ENCODE measurements at regions not wholly inside any gene's neighbourhood (a gene's known extent, or its start where the extent isn't known, plus 50 kb on each side); places are given as distances from the start of the nearest gene placed in this dataset.

GRCh38 chr10:118965096-118965495, 64.4 kb upstream of the NANOS1 start:
- Histone ChIP-seq H3K4me3 (ENCODE audit: low read length) (no peak overlapping the region), H3K27me3 (ENCODE audit: control insufficient read depth, insufficient read depth, low read length) (peaks cover 27% of the 10 kb centered on the region), H3K36me3 (ENCODE audit: insufficient read depth, low read length) (no peaks in the 10 kb centered on the region), H3K4me1 (ENCODE audit: control insufficient read depth, insufficient read depth, low read length) (peaks cover 14% of the 10 kb centered on the region), H3K9ac (ENCODE audit: low read depth, low read length) (no peak overlapping the region), H3K9me3 (replicated peaks; ENCODE audit: low read length) (no peaks in the 10 kb centered on the region), H3K4me2 (ENCODE audit: low read length) (no peak overlapping the region)

- Histone ChIP-seq H3K9ac (ENCODE audit: low read depth, low read length) (no peak overlapping the region), H3K27me3 (ENCODE audit: control insufficient read depth, insufficient read depth, low read length) (peaks cover 29% of the 10 kb centered on the region), H3K36me3 (ENCODE audit: insufficient read depth, low read length) (no peaks in the 10 kb centered on the region), H3K9me3 (replicated peaks; ENCODE audit: low read length) (no peaks in the 10 kb centered on the region), H3K4me2 (ENCODE audit: low read length) (no peak overlapping the region), H3K4me1 (ENCODE audit: control insufficient read depth, insufficient read depth, low read length) (peaks cover 14% of the 10 kb centered on the region), H3K4me3 (ENCODE audit: low read length) (no peak overlapping the region)
Observed at GRCh38 chr10:118965645-118966044, 63.9 kb upstream of the NANOS1 start.

- H3K9me3 ChIP-seq (replicated peaks; ENCODE audit: low read length), result no peaks in the 10 kb centered on the region
- H3K27me3 ChIP-seq (ENCODE audit: control insufficient read depth, insufficient read depth, low read length), result peaks cover 35% of the 10 kb centered on the region
- H3K4me2 ChIP-seq (ENCODE audit: low read length), result peak overlapping the region; percentile 17
- H3K4me3 ChIP-seq (ENCODE audit: low read length), result no peak overlapping the region
- H3K4me1 ChIP-seq (ENCODE audit: control insufficient read depth, insufficient read depth, low read length), result peaks cover 14% of the 10 kb centered on the region
- no peak overlapping the region for H3K9ac ChIP-seq (ENCODE audit: low read depth, low read length)
- no peaks in the 10 kb centered on the region for H3K36me3 ChIP-seq (ENCODE audit: insufficient read depth, low read length)
Observed at GRCh38 chr10:118966076-118966849, 63.3 kb upstream of the NANOS1 start.

GRCh38 chr10:118966850-118967125, 62.7 kb upstream of the NANOS1 start:
- no peak overlapping the region for H3K4me2 ChIP-seq (ENCODE audit: low read length)
- peaks cover 40% of the 10 kb centered on the region for H3K27me3 ChIP-seq (ENCODE audit: control insufficient read depth, insufficient read depth, low read length)
- H3K4me3 ChIP-seq (ENCODE audit: low read length), result no peak overlapping the region
- no peaks in the 10 kb centered on the region for H3K9me3 ChIP-seq (replicated peaks; ENCODE audit: low read length)
- no peak overlapping the region for H3K9ac ChIP-seq (ENCODE audit: low read depth, low read length)
- no peaks in the 10 kb centered on the region for H3K36me3 ChIP-seq (ENCODE audit: insufficient read depth, low read length)
- H3K4me1 ChIP-seq (ENCODE audit: control insufficient read depth, insufficient read depth, low read length), result peaks cover 14% of the 10 kb centered on the region

- Histone ChIP-seq H3K36me3 (ENCODE audit: insufficient read depth, low read length) (no peaks in the 10 kb centered on the region), H3K9me3 (replicated peaks; ENCODE audit: low read length) (no peaks in the 10 kb centered on the region), H3K4me1 (ENCODE audit: control insufficient read depth, insufficient read depth, low read length) (peaks cover 14% of the 10 kb centered on the region), H3K9ac (ENCODE audit: low read depth, low read length) (no peak overlapping the region), H3K27me3 (ENCODE audit: control insufficient read depth, insufficient read depth, low read length) (peaks cover 44% of the 10 kb centered on the region), H3K4me3 (ENCODE audit: low read length) (no peak overlapping the region), H3K4me2 (ENCODE audit: low read length) (no peak overlapping the region)
Observed at GRCh38 chr10:118967160-118967559, 62.4 kb upstream of the NANOS1 start.

GRCh38 chr10:118968060-118968459, 61.5 kb upstream of the NANOS1 start:
- H3K9me3 ChIP-seq (replicated peaks; ENCODE audit: low read length), result no peaks in the 10 kb centered on the region
- H3K27me3 ChIP-seq (ENCODE audit: control insufficient read depth, insufficient read depth, low read length), result peaks cover 48% of the 10 kb centered on the region
- H3K4me1 ChIP-seq (ENCODE audit: control insufficient read depth, insufficient read depth, low read length), result peaks cover 14% of the 10 kb centered on the region
- H3K4me3 ChIP-seq (ENCODE audit: low read length), result no peak overlapping the region
- H3K9ac ChIP-seq (ENCODE audit: low read depth, low read length), result no peak overlapping the region
- no peak overlapping the region for H3K4me2 ChIP-seq (ENCODE audit: low read length)
- H3K36me3 ChIP-seq (ENCODE audit: insufficient read depth, low read length), result no peaks in the 10 kb centered on the region

GRCh38 chr10:118968482-118968881, 61.0 kb upstream of the NANOS1 start:
- Histone ChIP-seq H3K4me1 (ENCODE audit: control insufficient read depth, insufficient read depth, low read length) (peaks cover 14% of the 10 kb centered on the region), H3K9me3 (replicated peaks; ENCODE audit: low read length) (no peaks in the 10 kb centered on the region), H3K27me3 (ENCODE audit: control insufficient read depth, insufficient read depth, low read length) (peaks cover 51% of the 10 kb centered on the region), H3K9ac (ENCODE audit: low read depth, low read length) (no peak overlapping the region), H3K4me3 (ENCODE audit: low read length) (no peak overlapping the region), H3K36me3 (ENCODE audit: insufficient read depth, low read length) (no peaks in the 10 kb centered on the region), H3K4me2 (ENCODE audit: low read length) (no peak overlapping the region)

GRCh38 chr10:118969014-118969413, 60.5 kb upstream of the NANOS1 start:
- Histone ChIP-seq H3K4me1 (ENCODE audit: control insufficient read depth, insufficient read depth, low read length) (peaks cover 14% of the 10 kb centered on the region), H3K36me3 (ENCODE audit: insufficient read depth, low read length) (no peaks in the 10 kb centered on the region), H3K4me2 (ENCODE audit: low read length) (no peak overlapping the region), H3K9me3 (replicated peaks; ENCODE audit: low read length) (no peaks in the 10 kb centered on the region), H3K4me3 (ENCODE audit: low read length) (no peak overlapping the region), H3K27me3 (ENCODE audit: control insufficient read depth, insufficient read depth, low read length) (peaks cover 56% of the 10 kb centered on the region), H3K9ac (ENCODE audit: low read depth, low read length) (no peak overlapping the region)

GRCh38 chr10:118970770-118971169, 58.7 kb upstream of the NANOS1 start:
- Histone ChIP-seq H3K9me3 (replicated peaks; ENCODE audit: low read length) (no peaks in the 10 kb centered on the region), H3K4me1 (ENCODE audit: control insufficient read depth, insufficient read depth, low read length) (peaks cover 10% of the 10 kb centered on the region), H3K4me2 (ENCODE audit: low read length) (no peak overlapping the region), H3K9ac (ENCODE audit: low read depth, low read length) (no peak overlapping the region), H3K4me3 (ENCODE audit: low read length) (no peak overlapping the region), H3K36me3 (ENCODE audit: insufficient read depth, low read length) (no peaks in the 10 kb centered on the region), H3K27me3 (ENCODE audit: control insufficient read depth, insufficient read depth, low read length) (peaks cover 56% of the 10 kb centered on the region)

GRCh38 chr10:118971187-118971586, 58.3 kb upstream of the NANOS1 start:
- Histone ChIP-seq H3K4me2 (ENCODE audit: low read length) (no peak overlapping the region), H3K4me1 (ENCODE audit: control insufficient read depth, insufficient read depth, low read length) (peaks cover 6% of the 10 kb centered on the region), H3K9me3 (replicated peaks; ENCODE audit: low read length) (no peaks in the 10 kb centered on the region), H3K9ac (ENCODE audit: low read depth, low read length) (no peak overlapping the region), H3K27me3 (ENCODE audit: control insufficient read depth, insufficient read depth, low read length) (peaks cover 55% of the 10 kb centered on the region), H3K4me3 (ENCODE audit: low read length) (no peak overlapping the region), H3K36me3 (ENCODE audit: insufficient read depth, low read length) (no peaks in the 10 kb centered on the region)

GRCh38 chr10:118971876-118972275, 57.6 kb upstream of the NANOS1 start:
- no peaks in the 10 kb centered on the region for H3K4me1 ChIP-seq (ENCODE audit: control insufficient read depth, insufficient read depth, low read length)
- H3K4me3 ChIP-seq (ENCODE audit: low read length), result no peak overlapping the region
- peaks cover 51% of the 10 kb centered on the region for H3K27me3 ChIP-seq (ENCODE audit: control insufficient read depth, insufficient read depth, low read length)
- H3K36me3 ChIP-seq (ENCODE audit: insufficient read depth, low read length), result no peaks in the 10 kb centered on the region
- no peak overlapping the region for H3K4me2 ChIP-seq (ENCODE audit: low read length)
- no peak overlapping the region for H3K9ac ChIP-seq (ENCODE audit: low read depth, low read length)
- no peaks in the 10 kb centered on the region for H3K9me3 ChIP-seq (replicated peaks; ENCODE audit: low read length)

GRCh38 chr10:118973744-118974143, 55.8 kb upstream of the NANOS1 start:
- H3K4me3 ChIP-seq (ENCODE audit: low read length), result no peak overlapping the region

More at GRCh38 chr10:118973744-118974143, 55.8 kb upstream of the NANOS1 start:
- no peaks in the 10 kb centered on the region for H3K36me3 ChIP-seq (ENCODE audit: insufficient read depth, low read length)
- H3K9ac ChIP-seq (ENCODE audit: low read depth, low read length), result no peak overlapping the region
- peaks cover 46% of the 10 kb centered on the region for H3K27me3 ChIP-seq (ENCODE audit: control insufficient read depth, insufficient read depth, low read length)
- H3K4me2 ChIP-seq (ENCODE audit: low read length), result no peak overlapping the region
- H3K4me1 ChIP-seq (ENCODE audit: control insufficient read depth, insufficient read depth, low read length), result no peaks in the 10 kb centered on the region
- no peaks in the 10 kb centered on the region for H3K9me3 ChIP-seq (replicated peaks; ENCODE audit: low read length)
